SIG-M5 treated with dmso at 0.1 percent for 504 hours (cell line): ENCODE measurements at regions not wholly inside any gene's neighbourhood (a gene's known extent, or its start where the extent isn't known, plus 50 kb on each side); places are given as distances from the start of the nearest gene placed in this dataset.
"Not testable (repeated sequence)": the region's sequence is repeated elsewhere in the genome, so short reads cannot be mapped to it uniquely, and the experiment has no call there.

Experiments
- DNase-seq: peaks from one replicate; lab custom pipeline; 2025; ENCODE audit not compliant: unreplicated experiment; lab: John Stamatoyannopoulos, UW

GRCh38 chr6:150456466-150456865 is 87.7 kb downstream of the IYD start:
- no peak for DNase-seq

- DNase-seq, result no peak
Measured at GRCh38 chr6:150456902-150457643, 88.3 kb downstream of the IYD start.

- no peak for DNase-seq
Measured at GRCh38 chr6:150458579-150458978, 89.8 kb downstream of the IYD start.

DNA sequence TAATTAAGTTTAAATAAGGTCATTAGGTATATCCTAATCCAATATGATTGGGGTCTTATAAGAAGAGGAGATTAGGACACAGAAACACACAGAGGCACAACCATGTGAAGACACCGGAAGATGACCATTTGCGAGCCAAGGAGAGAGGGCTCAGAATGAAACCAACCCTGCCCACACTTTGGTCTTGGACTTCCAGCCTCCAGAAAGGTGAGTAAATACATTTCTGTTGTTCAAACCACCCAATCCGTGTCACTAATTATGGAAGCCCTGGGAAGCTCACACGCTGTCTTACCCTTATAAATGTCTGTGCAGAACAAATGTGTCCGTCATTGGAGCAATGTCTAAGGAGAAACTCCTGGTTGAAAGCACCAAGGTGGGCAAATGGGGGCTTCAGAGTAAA is 95.0 kb downstream of the IYD start:
- DNase-seq, result no peak

DNA sequence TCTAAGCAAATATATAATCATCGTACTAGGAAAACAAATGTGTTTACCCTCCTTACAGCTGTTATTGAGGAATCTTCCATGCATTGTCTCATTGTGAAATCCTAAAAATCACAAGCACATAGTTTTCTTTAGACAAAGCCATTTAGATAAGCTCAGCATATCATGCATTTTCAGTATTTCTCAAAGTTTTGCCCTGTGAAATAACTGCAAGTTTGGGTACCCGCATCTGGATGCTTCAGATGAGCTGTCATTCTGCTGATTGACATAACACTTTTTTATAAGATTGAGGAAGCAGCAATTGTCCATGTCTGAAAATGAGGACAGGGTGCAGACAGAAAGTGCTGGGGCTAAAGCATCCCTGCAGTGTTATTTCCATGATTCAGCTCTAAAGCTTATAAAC is 96.2 kb downstream of the IYD start:
- DNase-seq, result no peak

DNA sequence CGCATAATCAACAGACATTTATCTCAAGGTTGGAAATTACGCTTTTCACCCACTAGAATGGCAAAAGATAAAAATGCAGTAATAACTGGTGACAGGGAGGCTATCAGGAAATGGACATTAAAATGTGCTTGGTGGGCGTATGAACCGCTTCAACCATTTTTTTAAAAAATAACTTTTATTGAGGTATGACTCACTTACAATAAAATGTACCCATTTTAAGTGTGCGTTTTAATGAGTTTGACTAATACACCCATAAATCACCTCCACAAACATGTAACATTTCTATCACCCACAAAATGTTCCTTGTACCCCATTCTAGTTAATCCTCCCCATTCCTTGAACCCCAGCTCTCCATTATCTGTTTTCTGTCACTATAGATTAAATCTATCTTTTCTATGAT is 96.8 kb downstream of the IYD start:
- DNase-seq, result no peak

DNA sequence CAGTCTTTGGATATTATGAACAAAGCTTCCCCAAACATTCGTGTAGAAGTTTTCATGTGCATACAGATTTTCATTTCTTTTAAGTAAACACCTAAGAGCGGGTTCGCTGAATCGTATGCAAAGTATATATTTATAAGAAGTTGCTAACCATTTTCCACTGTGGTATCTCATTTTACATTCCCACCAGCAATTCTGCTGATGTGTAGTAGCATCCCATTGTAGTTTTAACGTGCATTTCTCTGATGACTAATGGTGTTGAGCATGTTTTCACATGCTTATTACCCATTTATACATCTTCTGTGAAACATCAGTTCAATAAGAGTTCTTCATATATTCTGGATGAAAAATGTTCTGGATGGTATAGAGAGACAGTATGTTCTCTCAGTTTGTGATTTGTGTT is 97.4 kb downstream of the IYD start:
- DNase-seq, result no peak

DNA sequence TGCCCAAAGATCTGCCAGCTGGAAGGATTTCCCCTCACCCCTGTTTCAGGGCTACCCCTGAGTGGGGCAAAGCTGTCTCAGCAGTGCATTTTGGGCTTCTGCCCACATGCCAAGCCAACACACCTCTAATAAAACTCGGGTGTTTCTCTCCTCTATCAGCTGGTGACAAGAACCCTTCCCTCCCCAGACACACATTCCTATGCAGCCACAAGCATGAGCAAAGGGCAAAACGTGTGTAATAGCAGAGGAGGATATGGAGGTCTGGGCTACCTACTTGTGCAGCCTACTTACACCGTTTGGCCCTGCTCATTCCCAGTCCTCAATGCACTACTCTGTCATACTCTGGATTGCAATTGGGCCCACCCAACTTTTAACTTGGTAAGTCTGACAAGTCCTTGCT is 101.3 kb downstream of the IYD start:
- no peak for DNase-seq

GRCh38 chr6:150470960-150471665 is 102.3 kb downstream of the IYD start:
- DNase-seq, result no peak

DNA sequence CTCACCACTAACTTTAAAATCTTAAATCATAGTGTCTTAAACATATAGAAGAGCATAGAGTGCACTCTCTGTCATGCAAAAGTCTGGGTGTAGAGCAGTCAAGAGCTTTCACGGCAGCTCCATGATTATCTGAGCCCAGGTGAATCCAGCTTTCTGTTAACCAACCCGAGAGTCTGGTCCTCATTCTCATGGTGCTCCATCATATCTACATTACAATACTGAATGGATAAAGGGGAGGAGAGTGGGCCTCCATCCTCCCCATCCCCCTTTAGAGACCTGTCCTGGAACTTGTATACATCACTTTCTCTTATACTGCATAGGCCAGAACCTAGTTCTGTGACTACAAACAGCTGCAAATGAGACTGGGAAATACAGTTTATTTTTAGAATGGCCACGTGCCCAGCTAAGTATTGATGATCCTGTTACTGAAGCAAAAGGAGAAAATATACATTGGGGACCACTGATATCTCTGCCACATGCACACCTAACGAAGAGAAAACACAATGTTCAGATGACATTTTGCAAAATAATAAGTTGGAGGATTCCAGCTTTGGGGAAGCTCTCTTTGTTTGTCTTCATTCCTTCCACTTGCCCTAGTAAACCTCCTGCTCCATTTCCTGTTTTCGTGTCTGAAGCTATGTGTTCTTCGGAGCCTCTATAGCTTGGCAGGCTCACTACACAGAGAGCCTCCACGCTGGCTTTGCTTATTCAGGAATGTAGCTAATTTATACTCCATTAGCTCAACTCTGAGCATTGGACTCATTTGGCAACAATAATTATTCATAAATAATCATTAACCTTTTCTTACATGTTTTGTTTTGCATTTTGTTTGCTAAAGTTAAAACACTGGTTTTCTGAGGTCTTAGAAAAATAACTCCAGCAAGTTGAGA is 110.1 kb downstream of the IYD start:
- DNase-seq, result no peak

DNA sequence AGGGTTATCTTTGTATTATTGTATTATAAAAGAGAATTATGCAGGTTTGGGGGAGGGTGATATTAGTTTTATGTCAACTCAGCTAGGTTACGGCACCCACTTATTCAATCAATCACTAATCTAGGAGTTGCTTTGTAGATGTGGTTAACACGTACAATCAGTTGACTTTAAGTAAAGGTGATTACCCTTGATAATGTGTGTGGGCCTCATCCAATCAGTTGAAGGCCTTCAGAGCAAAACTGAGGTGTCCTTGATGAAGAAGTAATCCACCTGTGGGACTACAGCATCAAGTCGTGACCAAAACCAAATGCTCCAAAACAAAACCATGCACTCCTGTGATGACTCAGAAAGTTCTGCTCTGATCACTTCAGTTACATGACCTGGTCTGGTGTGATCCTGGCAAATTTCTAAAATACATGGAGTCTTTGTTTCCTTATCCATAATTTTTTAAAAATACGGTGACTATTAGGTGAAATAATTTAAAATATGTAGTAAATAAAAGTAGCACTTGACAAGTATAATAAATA is 114.1 kb downstream of the IYD start:
- no peak for DNase-seq

DNA sequence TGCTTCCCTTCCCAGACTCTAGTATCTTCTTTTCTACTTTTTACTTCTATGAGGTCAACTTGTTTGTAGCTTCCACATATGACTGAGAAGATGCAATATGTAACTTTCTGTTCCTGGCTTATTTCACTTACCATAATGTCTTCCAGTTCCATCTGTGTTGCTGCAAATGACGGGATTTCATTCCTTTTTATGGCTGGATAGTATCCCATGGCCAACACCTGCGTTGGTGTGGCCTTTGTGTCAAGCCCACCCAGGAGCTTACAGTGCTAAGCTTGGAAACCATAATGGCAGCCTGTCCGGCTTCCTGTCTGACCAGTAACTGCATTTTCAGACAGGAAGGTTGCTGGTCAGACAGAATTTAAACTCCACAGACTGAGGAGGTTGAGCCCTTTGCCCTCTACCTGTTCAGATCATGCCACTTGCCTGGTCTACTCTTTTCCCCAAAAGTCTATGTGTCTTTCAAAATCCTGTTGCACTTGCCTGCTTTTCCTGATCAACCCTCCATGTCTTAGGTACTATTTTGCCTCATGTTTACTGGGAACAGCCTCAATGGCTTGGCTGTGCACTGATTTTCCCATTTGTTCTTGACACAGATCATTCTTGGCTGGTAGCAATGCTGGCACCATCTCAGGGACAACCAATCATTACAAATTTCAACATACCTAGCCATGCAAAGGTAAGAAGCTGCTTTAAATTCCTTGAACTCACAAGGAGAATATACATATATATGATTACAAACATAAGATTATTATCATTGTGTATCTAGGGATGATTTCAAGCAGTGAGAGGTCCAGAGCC is 114.3 kb upstream of the PLEKHG1 start:
- DNase-seq, result no peak

DNA sequence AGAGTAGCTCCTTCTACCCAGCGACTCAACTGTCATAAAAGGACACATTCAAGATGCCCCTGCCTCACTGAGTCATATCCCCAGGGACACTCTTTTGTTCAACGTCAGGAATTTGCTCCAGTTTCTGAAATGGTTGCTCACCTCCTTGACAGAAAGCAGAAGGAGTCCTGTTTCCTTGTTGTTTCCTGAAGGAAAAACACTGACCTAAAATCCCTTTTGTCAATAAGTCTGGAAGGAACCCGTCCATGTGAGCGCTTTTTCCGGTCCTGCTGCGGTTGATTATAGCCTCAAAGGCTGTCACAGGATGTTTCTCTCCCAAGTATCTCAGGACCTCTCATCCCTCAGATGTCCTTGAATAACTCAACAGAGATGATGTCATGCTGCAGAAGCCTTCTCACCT is 113.6 kb upstream of the PLEKHG1 start:
- no peak for DNase-seq

GRCh38 chr6:150490586-150490985 is 109.1 kb upstream of the PLEKHG1 start:
- DNase-seq, result no peak

GRCh38 chr6:150491131-150491810 is 108.4 kb upstream of the PLEKHG1 start:
- DNase-seq, result no peak

GRCh38 chr6:150491811-150492172 is 107.9 kb upstream of the PLEKHG1 start:
- no peak for DNase-seq

DNA sequence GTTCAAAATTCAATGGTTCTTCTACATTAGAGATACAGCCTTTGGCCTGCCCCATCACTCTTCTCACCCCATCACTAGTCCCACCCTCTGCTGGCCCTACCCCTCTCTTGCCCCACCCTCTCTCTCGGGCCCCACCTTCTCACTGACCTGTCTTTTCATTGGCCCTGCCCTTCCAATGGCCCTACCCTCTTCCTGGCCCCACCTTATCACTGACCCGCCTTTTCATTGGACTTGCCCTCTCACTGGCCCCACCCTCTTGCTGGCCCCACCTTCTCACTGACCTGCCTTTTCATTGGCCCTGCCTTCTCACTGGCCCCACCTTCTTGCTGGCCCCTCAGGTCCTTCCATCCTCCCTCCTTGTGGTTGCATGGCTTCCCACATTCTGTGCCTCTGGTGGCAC is 107.2 kb upstream of the PLEKHG1 start:
- no peak for DNase-seq

DNA sequence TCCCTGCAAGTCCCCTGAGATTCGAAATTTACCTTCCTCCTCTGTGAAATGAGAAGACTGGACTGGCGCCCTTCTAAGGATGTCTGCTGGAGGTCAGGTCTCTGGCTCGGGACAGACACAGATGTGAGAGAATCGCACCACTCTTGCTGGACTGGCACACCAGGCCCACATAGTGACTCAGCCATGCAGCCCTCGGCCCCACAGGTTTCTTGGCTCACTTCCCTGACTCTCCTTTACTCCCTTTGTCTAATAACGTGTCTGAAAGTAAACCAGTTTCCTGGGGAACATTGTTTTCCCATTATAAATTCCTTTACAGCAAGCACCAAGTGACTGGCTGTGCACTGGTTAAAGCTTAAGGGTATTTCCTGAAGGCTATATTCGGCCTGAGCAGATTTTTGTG is 106.7 kb upstream of the PLEKHG1 start:
- no peak for DNase-seq

- DNase-seq, result not testable (repeated sequence)
Measured at GRCh38 chr6:150493552-150493951, 106.1 kb upstream of the PLEKHG1 start.

DNA sequence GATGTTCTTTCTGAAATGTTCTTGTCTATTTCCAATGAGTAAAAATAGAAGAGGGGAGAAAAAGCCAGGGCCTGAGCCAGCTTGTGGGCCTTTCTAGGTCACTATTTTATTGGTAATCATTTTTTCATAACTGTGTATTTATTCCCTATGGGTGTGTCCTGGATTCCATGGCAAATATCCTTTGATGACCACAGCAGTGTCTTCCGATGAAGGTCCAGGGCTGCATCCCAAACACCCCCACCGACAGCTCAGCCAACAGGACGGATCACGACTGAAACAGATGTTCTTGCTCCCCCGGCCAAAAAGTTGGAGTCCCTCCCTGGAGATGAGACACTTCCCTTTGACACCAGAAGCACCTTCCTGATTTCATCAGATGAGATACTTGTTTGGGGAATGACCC is 105.4 kb upstream of the PLEKHG1 start:
- DNase-seq, result no peak
